GM21576 (cell line): ENCODE measurements at regions not wholly inside any gene's neighbourhood (a gene's known extent, or its start where the extent isn't known, plus 50 kb on each side); places are given as distances from the start of the nearest gene placed in this dataset.
A peak's percentile ranks its signal among the peaks of the same experiment; 100 is the strongest.
"Not testable (repeated sequence)": the region's sequence is repeated elsewhere in the genome, so short reads cannot be mapped to it uniquely, and the experiment has no call there.

Experiments used
- ATAC-seq: cut with Tn5 transposase; IDR thresholded peaks from one replicate; pipeline ENCODE4 v1.9.1; 2021; ENCODE audit warnings: mild to moderate bottlenecking, moderate library complexity; ENCODE audit not compliant: unreplicated experiment

DNA sequence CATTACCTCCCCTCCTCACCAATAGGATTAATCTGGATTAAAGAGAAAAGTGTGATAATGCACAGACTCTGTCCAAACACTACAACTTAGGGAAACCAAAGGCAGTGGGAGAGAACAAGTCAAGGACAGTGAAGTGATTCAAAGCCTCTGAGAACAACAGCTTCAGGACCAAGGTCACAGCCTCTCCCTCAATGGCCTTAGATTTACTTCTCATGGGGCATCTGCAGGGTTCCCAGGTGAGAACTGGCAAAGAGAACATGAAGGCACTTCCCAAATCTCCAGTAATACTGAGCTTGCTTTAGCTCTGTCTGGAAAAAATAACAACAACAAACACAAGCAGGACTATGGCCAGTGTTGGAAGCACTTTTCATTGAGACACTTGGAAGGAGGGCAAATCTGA, 99.8 kb upstream of the GOLGA6L22 start:
- not testable (repeated sequence) for ATAC-seq

DNA sequence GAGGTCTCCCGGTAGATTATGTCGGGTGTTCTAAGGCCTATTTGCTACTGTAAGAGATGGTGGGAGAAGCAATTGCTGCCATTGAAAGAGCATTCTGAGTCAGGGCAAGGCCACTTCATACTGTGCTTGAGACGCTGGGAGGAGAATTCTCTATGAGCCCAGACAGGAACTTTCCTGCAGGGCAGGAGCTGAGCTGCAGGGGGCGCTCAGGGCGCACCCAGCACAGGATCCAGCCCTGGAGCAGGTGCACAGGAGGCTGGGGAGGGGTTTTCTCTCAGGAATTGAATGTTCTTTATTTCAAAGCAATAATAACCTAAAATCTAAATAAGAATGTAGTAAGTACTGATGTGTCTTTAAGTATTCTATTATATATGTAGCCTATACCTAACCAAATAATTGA, 99.1 kb upstream of the GOLGA6L22 start:
- peak; percentile 81 for ATAC-seq

DNA sequence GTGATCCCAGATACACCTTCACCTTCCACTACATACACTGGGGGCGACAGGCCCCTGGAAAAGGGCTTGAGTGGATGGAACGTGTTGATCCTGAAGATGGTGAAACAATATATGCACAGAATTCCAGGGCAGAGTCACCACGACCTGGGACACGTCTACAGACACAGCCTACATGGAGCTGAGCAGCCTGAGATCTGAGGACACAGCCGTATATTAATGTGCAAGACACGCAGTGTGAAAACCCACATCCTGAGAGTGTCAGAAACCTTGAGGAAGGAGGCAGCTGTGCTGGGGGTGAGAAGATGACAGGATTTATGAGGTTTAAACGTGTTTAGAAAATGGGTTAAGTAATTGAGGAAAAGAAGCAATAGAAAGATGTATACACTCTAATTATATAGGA, 98.0 kb upstream of the GOLGA6L22 start:
- ATAC-seq = not testable (repeated sequence)

DNA sequence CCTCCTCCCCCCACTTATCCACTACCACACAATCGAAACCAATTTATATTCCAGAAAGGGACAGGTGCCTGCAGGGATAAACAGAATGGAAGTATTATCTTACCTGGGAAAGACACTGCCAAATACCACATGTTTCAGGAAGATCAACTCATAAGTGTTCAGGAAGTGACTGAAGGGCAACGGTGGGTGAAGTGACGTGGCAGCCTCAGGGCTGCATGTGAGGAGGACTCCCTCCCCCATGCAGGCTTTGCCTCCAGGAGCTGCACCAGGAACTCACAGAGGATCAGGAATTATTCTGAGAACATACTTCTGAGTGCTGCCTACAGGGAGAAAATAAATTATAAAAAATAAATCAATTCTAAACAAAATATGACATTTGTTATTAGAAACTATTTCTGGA, 96.2 kb upstream of the GOLGA6L22 start:
- not testable (repeated sequence) for ATAC-seq

DNA sequence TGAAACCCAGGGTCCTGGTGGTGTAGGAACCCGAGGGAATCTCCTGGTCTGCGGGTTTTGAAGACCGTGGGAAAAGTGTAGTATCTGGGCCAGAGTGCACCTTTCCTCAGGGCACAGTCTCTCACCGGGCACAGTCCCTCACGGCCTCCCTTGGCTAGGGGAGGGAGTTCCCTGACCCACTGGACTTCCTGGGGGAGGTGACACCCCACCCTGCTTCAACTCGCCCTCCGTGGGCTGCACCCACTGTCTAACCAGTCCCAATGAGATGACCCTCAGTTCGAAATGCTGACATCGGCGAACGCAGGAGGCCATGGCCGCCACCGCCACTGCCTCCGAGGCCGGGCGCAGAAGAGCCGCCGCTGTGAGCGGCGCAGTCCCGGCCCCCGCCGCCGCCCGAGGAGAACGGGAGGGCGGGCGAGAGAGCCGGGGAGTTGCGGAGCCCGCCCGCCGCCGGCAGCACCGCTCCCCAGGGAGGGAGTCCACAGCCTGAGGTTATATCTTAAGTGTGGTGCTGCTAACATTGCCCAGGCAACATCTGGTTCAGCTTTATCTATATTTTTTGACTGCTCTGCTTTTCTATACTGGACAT, 87.4 kb upstream of the GOLGA6L22 start:
- not testable (repeated sequence) for ATAC-seq

GRCh38 chr15:22374531-22374930, 84.2 kb upstream of the GOLGA6L22 start:
- not testable (repeated sequence) for ATAC-seq

- not testable (repeated sequence) for ATAC-seq
These were observed 82.9 kb upstream of the GOLGA6L22 start for GRCh38 chr15:22375829-22376228.

DNA sequence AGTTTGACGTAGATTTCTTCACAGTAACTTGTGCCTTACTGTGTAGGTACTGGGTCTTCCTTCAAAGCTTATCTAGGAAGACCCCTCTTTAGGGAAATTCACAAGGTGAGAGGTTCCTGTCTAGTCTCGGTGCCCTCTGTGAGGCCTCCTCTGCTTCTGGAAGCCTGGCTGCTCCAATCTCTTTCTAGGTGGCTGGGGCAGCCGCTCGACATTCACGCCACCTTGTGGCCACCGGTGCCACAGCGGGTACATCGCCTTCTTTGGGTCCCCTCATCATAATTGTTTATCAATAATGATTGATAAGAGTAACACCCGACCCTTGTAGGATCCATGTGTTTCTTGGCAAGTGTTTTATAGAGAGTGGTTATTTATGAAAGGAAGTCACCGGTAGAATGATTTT, 80.8 kb upstream of the GOLGA6L22 start:
- not testable (repeated sequence) for ATAC-seq

- not testable (repeated sequence) for ATAC-seq
These were observed 71.0 kb upstream of the GOLGA6L22 start for GRCh38 chr15:22387691-22388090.

GRCh38 chr15:22388365-22388764, 70.3 kb upstream of the GOLGA6L22 start:
- not testable (repeated sequence) for ATAC-seq

- not testable (repeated sequence) for ATAC-seq
These were observed 57.5 kb upstream of the GOLGA6L22 start for GRCh38 chr15:22401207-22401606.

- ATAC-seq = not testable (repeated sequence)
These were observed 57.0 kb upstream of the GOLGA6L22 start for GRCh38 chr15:22401703-22402102.

DNA sequence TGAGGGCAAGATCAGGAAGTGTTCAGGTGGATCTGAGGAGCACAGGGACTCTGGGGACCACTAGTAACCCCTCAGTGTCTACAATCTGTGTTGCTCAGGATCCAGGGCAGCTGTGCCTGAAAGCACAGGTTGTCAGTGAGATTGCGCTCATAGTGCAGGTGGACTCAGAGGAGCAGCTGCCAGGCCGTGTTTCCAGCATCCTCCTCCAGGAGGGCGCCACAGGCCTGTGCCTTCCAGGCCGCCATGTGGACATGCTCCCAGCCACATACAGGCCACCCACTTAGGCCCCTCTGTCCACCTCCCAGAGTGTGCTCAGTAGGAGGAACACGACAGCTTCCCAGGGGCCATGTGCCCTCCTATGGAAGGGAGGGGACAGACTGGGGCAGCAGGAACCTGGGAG, 52.9 kb upstream of the GOLGA6L22 start:
- not testable (repeated sequence) for ATAC-seq
